VCaP (cell line): ENCODE measurements at regions not wholly inside any gene's neighbourhood (a gene's known extent, or its start where the extent isn't known, plus 50 kb on each side); places are given as distances from the start of the nearest gene placed in this dataset.

Experiments used
- H3K27ac ChIP-seq: fragments of 450-650 bp; 2 replicates; pipeline ENCODE4 v1.5.1; 2017
- TF ChIP-seq, protein P1 (sequence below): fragments of 450-650 bp; conservative IDR thresholded peaks from 2 replicates; pipeline ENCODE4 v1.5.1; 2017; ENCODE audit warnings: mild to moderate bottlenecking, moderate library complexity

DNA sequence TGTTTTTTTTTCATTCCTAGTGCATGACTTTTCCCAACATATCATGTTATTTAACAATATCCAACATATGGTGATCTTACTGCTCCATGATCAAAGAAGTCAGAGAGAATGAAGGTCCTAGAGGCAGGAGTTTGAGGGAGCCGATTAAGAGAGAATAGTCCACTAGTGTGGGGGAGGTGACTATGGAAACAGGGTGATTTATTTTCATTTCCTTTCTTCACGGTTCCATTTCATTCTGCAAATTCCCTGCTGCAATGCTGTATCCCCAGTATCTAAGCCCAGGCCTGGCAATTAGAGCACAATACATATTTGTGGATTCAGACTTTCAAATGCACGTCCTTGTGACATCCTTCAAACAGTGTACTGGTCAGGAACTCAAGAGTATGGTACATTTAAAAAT lies 91.4 kb downstream of the CD83 start:
- TF ChIP-seq, protein P1, sequence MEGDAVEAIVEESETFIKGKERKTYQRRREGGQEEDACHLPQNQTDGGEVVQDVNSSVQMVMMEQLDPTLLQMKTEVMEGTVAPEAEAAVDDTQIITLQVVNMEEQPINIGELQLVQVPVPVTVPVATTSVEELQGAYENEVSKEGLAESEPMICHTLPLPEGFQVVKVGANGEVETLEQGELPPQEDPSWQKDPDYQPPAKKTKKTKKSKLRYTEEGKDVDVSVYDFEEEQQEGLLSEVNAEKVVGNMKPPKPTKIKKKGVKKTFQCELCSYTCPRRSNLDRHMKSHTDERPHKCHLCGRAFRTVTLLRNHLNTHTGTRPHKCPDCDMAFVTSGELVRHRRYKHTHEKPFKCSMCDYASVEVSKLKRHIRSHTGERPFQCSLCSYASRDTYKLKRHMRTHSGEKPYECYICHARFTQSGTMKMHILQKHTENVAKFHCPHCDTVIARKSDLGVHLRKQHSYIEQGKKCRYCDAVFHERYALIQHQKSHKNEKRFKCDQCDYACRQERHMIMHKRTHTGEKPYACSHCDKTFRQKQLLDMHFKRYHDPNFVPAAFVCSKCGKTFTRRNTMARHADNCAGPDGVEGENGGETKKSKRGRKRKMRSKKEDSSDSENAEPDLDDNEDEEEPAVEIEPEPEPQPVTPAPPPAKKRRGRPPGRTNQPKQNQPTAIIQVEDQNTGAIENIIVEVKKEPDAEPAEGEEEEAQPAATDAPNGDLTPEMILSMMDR = no peak
- H3K27ac ChIP-seq = no peak overlapping the region

- H3K27ac ChIP-seq = no peak overlapping the region
- TF ChIP-seq, protein P1 = no peak
Observed at GRCh38 chr6:14210077-14210476, 92.5 kb downstream of the CD83 start.

DNA sequence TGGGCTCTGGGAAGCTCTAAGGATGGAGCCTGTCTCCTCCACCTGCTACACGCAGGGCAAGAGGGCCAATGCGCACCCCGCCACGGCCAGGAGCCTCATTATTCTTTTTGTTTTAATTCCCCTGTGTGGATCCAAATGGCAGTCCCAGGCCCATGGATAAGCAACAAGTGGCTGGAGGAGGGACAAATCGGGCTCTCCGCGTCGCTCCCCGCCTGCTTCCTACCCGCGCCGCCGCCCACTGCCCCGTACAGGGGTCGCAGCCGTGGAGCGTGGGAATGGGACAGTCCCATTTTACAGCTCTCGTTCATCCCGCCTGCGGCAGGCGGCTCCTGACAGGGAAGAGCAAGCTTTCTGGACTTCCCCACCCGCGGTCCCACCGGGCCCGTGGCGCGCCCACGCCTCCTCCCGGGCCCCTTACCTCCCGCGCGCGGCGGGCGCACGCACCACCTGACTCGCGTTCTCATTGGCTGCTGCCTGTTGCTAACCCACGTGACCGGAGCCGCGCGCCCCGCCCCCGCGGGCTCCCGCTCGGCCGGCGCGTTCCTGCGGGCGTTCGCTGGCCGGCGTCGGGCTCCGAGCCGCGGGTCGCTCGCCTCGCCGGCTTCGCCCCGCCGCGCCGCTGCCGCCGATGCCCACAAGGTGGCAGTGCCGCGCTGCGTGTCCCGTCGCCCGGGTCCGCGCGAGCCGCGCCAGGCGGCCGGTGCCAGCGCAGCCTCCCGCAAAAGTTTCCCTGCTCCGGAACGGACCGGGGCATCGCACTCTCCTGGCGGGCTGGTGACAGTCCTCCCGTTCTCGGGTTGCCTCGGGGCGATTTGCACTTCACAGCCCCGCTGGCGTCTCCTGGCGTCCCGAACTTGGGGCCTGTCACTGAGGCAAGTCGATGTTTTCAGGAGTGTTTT lies 93.3 kb downstream of the CD83 start:
- peak overlapping the region; percentile 54; the same call in 1 of the 2 replicates for H3K27ac ChIP-seq
- TF ChIP-seq, protein P1 = peak; percentile 79

DNA sequence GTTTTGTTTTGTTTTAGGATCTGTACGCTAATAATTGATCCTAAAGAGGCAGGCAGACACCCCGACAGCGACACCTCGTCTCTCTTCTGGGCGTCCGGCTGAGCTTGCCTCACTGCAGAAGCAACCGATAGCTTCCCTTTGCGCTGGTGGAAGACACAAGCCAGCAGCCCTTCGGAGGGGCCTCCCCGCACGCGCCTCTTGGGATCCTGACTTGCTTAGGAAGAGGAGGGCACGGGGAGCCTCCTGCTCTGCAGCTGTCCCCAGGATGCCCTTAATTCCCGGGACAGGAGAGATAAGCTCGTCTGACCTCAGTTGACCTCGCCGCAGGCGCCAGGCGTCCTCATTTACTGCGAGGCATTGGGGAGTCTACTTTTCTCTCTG lies 94.0 kb downstream of the CD83 start:
- no peak overlapping the region; the same call in 1 of the 2 replicates for H3K27ac ChIP-seq
- TF ChIP-seq, protein P1 = no peak

GRCh38 chr6:14212020-14212419 lies 94.4 kb downstream of the CD83 start:
- TF ChIP-seq, protein P1 = no peak
- no peak overlapping the region for H3K27ac ChIP-seq

DNA sequence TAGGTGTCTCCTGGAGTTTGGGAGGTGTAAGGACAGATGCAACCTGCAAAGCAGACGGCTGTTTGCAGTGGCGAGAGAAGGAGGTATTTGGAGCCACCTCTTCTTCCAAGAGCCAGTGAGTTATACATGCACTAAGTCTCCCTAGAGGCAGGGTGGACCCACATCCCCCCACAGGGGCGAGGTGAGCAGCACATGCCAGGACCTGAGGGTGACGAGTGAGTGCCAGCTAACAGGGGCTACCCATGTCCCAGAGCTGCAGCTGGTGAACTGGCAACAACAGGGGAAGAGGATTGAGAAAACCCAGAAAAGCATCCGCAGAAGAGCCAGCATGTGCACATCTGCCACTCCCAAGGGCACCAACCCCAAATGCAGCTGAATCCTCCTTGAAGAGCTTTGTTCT lies 95.1 kb downstream of the CD83 start:
- H3K27ac ChIP-seq = no peak overlapping the region
- TF ChIP-seq, protein P1 = no peak

DNA sequence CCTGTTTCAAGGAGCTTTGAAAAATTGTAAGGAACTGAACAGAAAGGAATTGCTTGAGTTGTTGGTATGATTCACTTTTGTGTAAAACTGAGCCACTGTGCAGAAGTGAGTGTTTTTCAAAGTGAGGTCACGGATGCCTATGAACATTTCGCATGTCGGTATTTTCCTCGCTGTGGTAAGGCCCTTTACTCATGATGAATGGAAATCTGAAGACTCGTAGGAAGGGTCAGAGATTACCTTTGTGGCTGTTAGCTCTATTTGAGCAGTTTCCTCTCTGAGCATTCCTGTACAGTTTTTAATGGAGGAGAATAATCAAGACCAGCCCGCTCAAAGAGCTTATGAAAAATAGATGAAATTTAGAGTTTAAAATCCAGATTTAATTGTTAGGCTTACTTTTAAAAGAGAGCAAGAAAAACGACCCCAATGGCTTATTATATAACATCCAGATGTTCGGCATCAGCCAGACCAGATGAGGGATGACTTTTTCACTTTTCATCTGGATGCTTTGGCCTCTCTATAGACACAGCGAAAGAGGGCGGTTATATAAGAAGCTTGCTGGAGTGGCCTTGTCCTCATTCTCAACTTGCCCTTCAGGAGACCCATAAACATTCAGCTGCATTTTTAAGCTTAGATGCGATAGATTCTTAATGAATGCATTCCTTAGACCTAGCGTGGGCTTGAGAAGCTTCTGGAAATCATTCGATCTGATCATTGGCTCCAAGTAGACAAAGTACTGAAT lies 99.5 kb downstream of the CD83 start:
- TF ChIP-seq, protein P1 = no peak
- H3K27ac ChIP-seq = peak overlapping the region; percentile 54
